GM10248 (cell line): ENCODE measurements at regions not wholly inside any gene's neighbourhood (a gene's known extent, or its start where the extent isn't known, plus 50 kb on each side); places are given as distances from the start of the nearest gene placed in this dataset.

Experiments
- CTCF ChIA-PET: fragments of 300-600 bp; sonication (Branson Sonifier 250); formaldehyde crosslinking; extraction: SDS; loops from one replicate; lab custom pipeline; 2021; ENCODE audit warnings: antibody characterized with exemption; lab: Yijun Ruan, JAX
- POLR2A ChIA-PET: fragments of 350-650 bp; sonication (Branson Sonifier 250); formaldehyde crosslinking; extraction: SDS; loops from one replicate; lab custom pipeline; 2020; ENCODE audit warnings: antibody characterized with exemption; lab: Yijun Ruan, JAX
- DNase-seq: peaks from one replicate; pipeline ENCODE4 v3.0.0; 2012; ENCODE audit errors: extremely low spot score
- CTCF ChIP-seq: IDR thresholded peaks from 2 replicates; pipeline ENCODE4 v1.5.1; 2012; ENCODE audit warnings: mild to moderate bottlenecking, low read depth; ENCODE audit errors: extremely low read depth, missing control alignments, control extremely low read depth

GRCh38 chr5:53323511-53323910, 156.9 kb upstream of the FST start:
- ChIA-PET POLR2A (no interaction called here), CTCF (interaction anchor here (1.4 kb wide), 1 partner anchor 12 kb away, joined by 3 read pairs; no protein-coding TSS in a partner anchor)
- TF ChIP-seq CTCF = no peak
- no peak for DNase-seq

- ChIA-PET CTCF (no interaction called here), POLR2A (no interaction called here)
Measured at GRCh38 chr5:53323943-53324642, 156.3 kb upstream of the FST start.

GRCh38 chr5:53326424-53327153, 153.8 kb upstream of the FST start:
- no peak for DNase-seq
- no peak for TF ChIP-seq CTCF
- ChIA-PET POLR2A (no interaction called here), CTCF (interaction anchor here (0.9 kb wide), 1 partner anchor 12 kb away, joined by 3 read pairs; no protein-coding TSS in a partner anchor)

More at GRCh38 chr5:53323943-53324642, 156.3 kb upstream of the FST start:
- DNase-seq = no peak
- no peak for TF ChIP-seq CTCF

GRCh38 chr5:53327811-53328334, 152.6 kb upstream of the FST start:
- POLR2A ChIA-PET = no interaction called here
- no peak for TF ChIP-seq CTCF
- CTCF ChIA-PET = no interaction called here
- no peak for DNase-seq

- no peak for TF ChIP-seq CTCF
- ChIA-PET POLR2A (no interaction called here), CTCF (interaction anchor here (1.0 kb wide), 1 partner anchor 18 kb away, joined by 3 read pairs; no protein-coding TSS in a partner anchor)
- no peak for DNase-seq
Measured at GRCh38 chr5:53330491-53330890, 149.9 kb upstream of the FST start.

- ChIA-PET CTCF (interaction anchor here (1.6 kb wide), 1 partner anchor 18 kb away, joined by 3 read pairs; no protein-coding TSS in a partner anchor), POLR2A (no interaction called here)
- DNase-seq = no peak
- no peak for TF ChIP-seq CTCF
Measured at GRCh38 chr5:53331463-53331862, 149.0 kb upstream of the FST start.
